IMR-90 (cell line): ENCODE measurements at regions not wholly inside any gene's neighbourhood (a gene's known extent, or its start where the extent isn't known, plus 50 kb on each side); places are given as distances from the start of the nearest gene placed in this dataset.

ENCODE experiments used
- ATAC-seq: fragments of 200-7000 bp; cut with Tn5 transposase; 2 replicates; pipeline ENCODE4 v1.9.1; 2020; ENCODE audit warnings: low read depth, mild to moderate bottlenecking, moderate library complexity
- BruUV-seq: library from RNA; stranded (reverse); fragments of 400-500 nt; replicated peaks from 2 replicates; lab custom pipeline; 2021; lab: Mats Ljungman, UMichigan
- CTCF ChIA-PET: fragments of 300-600 bp; formaldehyde crosslinking; extraction: SDS; loops from one replicate; lab custom pipeline; 2021; ENCODE audit warnings: antibody characterized with exemption; lab: Yijun Ruan, JAX
- POLR2A ChIA-PET: fragments of 300-600 bp; sonication (Branson Sonifier 250); formaldehyde crosslinking; loops from one replicate; lab custom pipeline; 2022; ENCODE audit warnings: antibody characterized with exemption; ENCODE audit not compliant: unreplicated experiment; lab: Charles Lee
- DNase-seq: peaks from one replicate; pipeline ENCODE4 v3.0.0; 2013
- H2AFZ ChIP-seq: replicated peaks from 2 replicates; pipeline ENCODE3; 2013; ENCODE audit warnings: low read length, mild to moderate bottlenecking; ENCODE audit not compliant: poor library complexity
- H2AK5ac ChIP-seq: 2 replicates; pipeline ENCODE4 v1.6.1; 2013; ENCODE audit warnings: low read depth, low read length, inconsistent platforms
- H2AK9ac ChIP-seq: replicated peaks from 2 replicates; pipeline ENCODE3; 2013; ENCODE audit warnings: mild to moderate bottlenecking, low read depth, low read length, moderate library complexity; ENCODE audit not compliant: poor library complexity
- H2BK120ac ChIP-seq: 2 replicates; pipeline ENCODE4 v1.6.1; 2013; ENCODE audit warnings: low read depth, low read length, inconsistent platforms
- H2BK15ac ChIP-seq: 3 replicates; pipeline ENCODE4 v1.6.1; 2013; ENCODE audit warnings: low read depth, low read length, inconsistent platforms
- H2BK20ac ChIP-seq: 2 replicates; pipeline ENCODE4 v1.6.1; 2013; ENCODE audit warnings: low read depth, mild to moderate bottlenecking, inconsistent platforms, low read length, moderate library complexity
- H2BK5ac ChIP-seq: 2 replicates; pipeline ENCODE4 v1.6.1; 2013; ENCODE audit warnings: mild to moderate bottlenecking, low read depth, low read length, inconsistent platforms; ENCODE audit not compliant: poor library complexity, severe bottlenecking
- H3K14ac ChIP-seq: replicated peaks from 2 replicates; pipeline ENCODE4 v1.6.1; 2013; ENCODE audit warnings: low read depth, low read length, inconsistent platforms
- H3K18ac ChIP-seq: 2 replicates; pipeline ENCODE4 v1.6.1; 2013; ENCODE audit warnings: low read depth, low read length, control low read depth
- H3K23ac ChIP-seq: 2 replicates; pipeline ENCODE4 v1.6.1; 2013; ENCODE audit warnings: low read depth, low read length, inconsistent platforms
- H3K27ac ChIP-seq: 2 replicates; pipeline ENCODE4 v1.5.1; 2013; ENCODE audit warnings: mild to moderate bottlenecking, control low read depth, low read length; ENCODE audit not compliant: insufficient read depth
- H3K27me3 ChIP-seq: 2 replicates; pipeline ENCODE4 v1.6.1; 2013; ENCODE audit warnings: low read length; ENCODE audit not compliant: control insufficient read depth, insufficient read depth
- H3K36me3 ChIP-seq: 2 replicates; pipeline ENCODE4 v1.6.1; 2013; ENCODE audit warnings: low read length, mixed read lengths; ENCODE audit not compliant: control insufficient read depth, insufficient read depth
- H3K4ac ChIP-seq: 2 replicates; pipeline ENCODE4 v1.6.1; 2013; ENCODE audit warnings: low read depth, low read length, inconsistent platforms
- H3K4me1 ChIP-seq: 2 replicates; pipeline ENCODE4 v1.6.1; 2013; ENCODE audit warnings: low read length, mixed read lengths; ENCODE audit not compliant: control insufficient read depth, insufficient read depth
- H3K4me2 ChIP-seq: 2 replicates; pipeline ENCODE4 v1.6.1; 2013; ENCODE audit warnings: low read depth, mild to moderate bottlenecking, control low read depth, low read length, moderate library complexity
- H3K4me3 ChIP-seq: 2 replicates; pipeline ENCODE4 v1.5.1; 2013; ENCODE audit warnings: low read depth, mild to moderate bottlenecking, control low read depth, low read length, moderate library complexity; ENCODE audit not compliant: insufficient read depth
- H3K56ac ChIP-seq: 2 replicates; pipeline ENCODE4 v1.6.1; 2013; ENCODE audit warnings: low read length, inconsistent platforms; ENCODE audit not compliant: insufficient read depth; ENCODE audit errors: extremely low read depth
- H3K79me1 ChIP-seq, 2 experiments: 2 replicates each; pipeline ENCODE4 v1.6.1; 2013; ENCODE audit warnings: low read length in 2 of 2, inconsistent platforms in 1 of 2, low read depth in 1 of 2
- H3K9ac ChIP-seq: 2 replicates; pipeline ENCODE4 v1.6.1; 2013; ENCODE audit warnings: low read depth, low read length, control low read depth
- H3K9me1 ChIP-seq: 2 replicates; pipeline ENCODE4 v1.6.1; 2013; ENCODE audit warnings: low read length, inconsistent platforms; ENCODE audit not compliant: insufficient read depth
- H3K9me3 ChIP-seq: 2 replicates; pipeline ENCODE4 v1.6.1; 2013; ENCODE audit warnings: low read length; ENCODE audit not compliant: control insufficient read depth, insufficient read depth
- H4K20me1 ChIP-seq: 2 replicates; pipeline ENCODE4 v1.6.1; 2013; ENCODE audit warnings: low read length, inconsistent platforms; ENCODE audit not compliant: insufficient read depth
- H4K5ac ChIP-seq: 2 replicates; pipeline ENCODE4 v1.6.1; 2013; ENCODE audit warnings: mild to moderate bottlenecking, low read depth, low read length, control low read depth
- H4K8ac ChIP-seq, 2 experiments: 2 replicates each; pipeline ENCODE4 v1.6.1; 2013; ENCODE audit warnings: low read depth in 2 of 2, low read length in 2 of 2, control low read depth in 1 of 2, inconsistent platforms in 1 of 2
- H4K91ac ChIP-seq: 2 replicates; pipeline ENCODE4 v1.6.1; 2013; ENCODE audit warnings: low read depth, low read length, inconsistent platforms; ENCODE audit not compliant: insufficient read depth
- BHLHE40 ChIP-seq: fragments of 150-350 bp; IDR thresholded peaks from 2 replicates; pipeline ENCODE4 v1.6.1; 2016; ENCODE audit warnings: mild to moderate bottlenecking, low read depth, low read length
- CEBPB ChIP-seq: IDR thresholded peaks from 2 replicates; pipeline ENCODE4 v1.6.1; 2012; ENCODE audit warnings: low read depth, low read length, improper control_type of control experiment
- FOS ChIP-seq: fragments of 150-350 bp; IDR thresholded peaks from 2 replicates; pipeline ENCODE4 v1.6.1; 2016; ENCODE audit warnings: low read depth, low read length
- MAFK ChIP-seq: IDR thresholded peaks from 2 replicates; pipeline ENCODE4 v1.6.1; 2012; ENCODE audit warnings: low read depth, low read length, improper control_type of control experiment
- MAZ ChIP-seq: IDR thresholded peaks from 2 replicates; pipeline ENCODE4 v1.6.1; 2012; ENCODE audit warnings: low read depth, mild to moderate bottlenecking, low read length, improper control_type of control experiment, moderate library complexity, borderline replicate concordance
- MXI1 ChIP-seq: IDR thresholded peaks from 2 replicates; pipeline ENCODE4 v1.6.1; 2012; ENCODE audit warnings: low read depth, mild to moderate bottlenecking, low read length, moderate library complexity, borderline replicate concordance
- NFE2L2 ChIP-seq: fragments of 150-350 bp; IDR thresholded peaks from 2 replicates; pipeline ENCODE4 v1.6.1; 2016; ENCODE audit warnings: low read depth, mild to moderate bottlenecking, low read length
- POLR2A ChIP-seq: IDR thresholded peaks from 2 replicates; pipeline ENCODE4 v1.6.1; 2012; ENCODE audit warnings: mild to moderate bottlenecking, low read depth, low read length
- RAD21 ChIP-seq: IDR thresholded peaks from 2 replicates; pipeline ENCODE4 v1.6.1; 2012; ENCODE audit warnings: low read length, improper control_type of control experiment
- RCOR1 ChIP-seq: IDR thresholded peaks from 2 replicates; pipeline ENCODE4 v1.6.1; 2012; ENCODE audit warnings: mild to moderate bottlenecking, low read length, improper control_type of control experiment; ENCODE audit not compliant: insufficient replicate concordance
- WGBS, 2 experiments: methylation state at CpG; one replicate each; pipeline versions ENCODE4 v1.1.5 to v1.1.7; 2013; ENCODE audit warnings: missing lambda C conversion rate in 2 of 2; ENCODE audit not compliant: insufficient read length in 1 of 2; ENCODE audit errors: extremely low coverage in 2 of 2; 5-methylcytosine and 5-hydroxymethylcytosine counted together
- dilution Hi-C: fragments of 300-500 bp; cut with HindIII; formaldehyde crosslinking; loops from one replicate; pipeline ENCODE4 v1.14.3; 2018; ENCODE audit warnings: low sequenced_read_pairs; ENCODE audit not compliant: unreplicated experiment
- in situ Hi-C: fragments of 300-500 bp; cut with MboI; formaldehyde crosslinking; loops from 3 replicates; pipeline ENCODE4 v1.14.3; 2019; ENCODE audit warnings: low sequenced_read_pairs, inconsistent platforms, mixed read lengths
- intact Hi-C: fragments of 100-400 bp; cut with micrococcal nuclease; formaldehyde crosslinking; loops from 2 replicates; pipeline ENCODE4 v1.10.0; 2022
- TF ChIP-seq, protein P1 (sequence below): fragments of 150-350 bp; IDR thresholded peaks from 2 replicates; pipeline ENCODE4 v1.6.1; 2017; ENCODE audit warnings: mild to moderate bottlenecking, antibody characterized with exemption, low read length, low read depth

DNA sequence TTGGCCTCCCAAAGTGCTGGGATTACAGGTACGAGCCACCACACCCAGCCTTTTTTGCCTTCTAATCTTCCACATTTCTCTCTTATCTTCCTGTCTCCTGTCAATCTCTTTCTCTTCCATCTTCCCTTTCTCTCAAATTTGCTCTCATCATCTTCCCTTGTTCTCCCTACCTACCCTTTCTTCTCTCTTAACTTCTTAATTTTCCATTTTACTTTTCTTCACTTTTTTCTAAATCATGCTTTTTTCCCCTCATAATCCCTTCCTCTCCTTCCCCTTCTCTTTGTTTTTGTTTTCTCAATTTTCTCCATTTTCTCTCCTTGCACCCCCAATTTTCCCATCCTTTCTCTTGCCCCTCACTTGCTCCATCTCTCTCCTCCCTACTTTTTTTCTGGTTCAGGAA is 545.7 kb downstream of the OMA1 start:
- H2BK20ac ChIP-seq: no peak overlapping the region
- no peak overlapping the region for H4K5ac ChIP-seq
- H2AFZ ChIP-seq: no peak overlapping the region
- no peak overlapping the region for H2AK9ac ChIP-seq
- no peak overlapping the region for H2AK5ac ChIP-seq
- no peaks in the 10 kb centered on the region for H4K20me1 ChIP-seq
- CTCF ChIA-PET: no interaction called here
- 0% methylated on average over 1 of the region's 1 CpG; no CpG with 5 or more reads in 1 of the 2 experiments for WGBS, 2 experiments
- H4K8ac ChIP-seq: no peak overlapping the region
- no peaks in the 10 kb centered on the region for H3K9me1 ChIP-seq
- H2BK120ac ChIP-seq: no peak overlapping the region
- H3K4me1 ChIP-seq: no peaks in the 10 kb centered on the region
- H3K27ac ChIP-seq: no peak overlapping the region
- no peak overlapping the region for H3K9ac ChIP-seq
- ATAC-seq (no peak), DNase-seq (no peak)
- no peak overlapping the region for H3K4ac ChIP-seq
- no peak overlapping the region for H3K4me2 ChIP-seq
- no peak for TF ChIP-seq NFE2L2
- TF ChIP-seq MAZ: no peak
- TF ChIP-seq BHLHE40: no peak
- TF ChIP-seq FOS: no peak
- TF ChIP-seq, protein P1, sequence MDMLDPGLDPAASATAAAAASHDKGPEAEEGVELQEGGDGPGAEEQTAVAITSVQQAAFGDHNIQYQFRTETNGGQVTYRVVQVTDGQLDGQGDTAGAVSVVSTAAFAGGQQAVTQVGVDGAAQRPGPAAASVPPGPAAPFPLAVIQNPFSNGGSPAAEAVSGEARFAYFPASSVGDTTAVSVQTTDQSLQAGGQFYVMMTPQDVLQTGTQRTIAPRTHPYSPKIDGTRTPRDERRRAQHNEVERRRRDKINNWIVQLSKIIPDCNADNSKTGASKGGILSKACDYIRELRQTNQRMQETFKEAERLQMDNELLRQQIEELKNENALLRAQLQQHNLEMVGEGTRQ: no peak
- no peak for TF ChIP-seq MXI1
- TF ChIP-seq RCOR1: no peak
- TF ChIP-seq POLR2A: no peak
- TF ChIP-seq MAFK: no peak
- TF ChIP-seq RAD21: no peak
- no peak for TF ChIP-seq CEBPB
- intact Hi-C loops (no loop called here), in situ Hi-C loops (no loop called here), dilution Hi-C loops (no loop called here)
- POLR2A ChIA-PET: no interaction called here
- H3K4me3 ChIP-seq: no peak overlapping the region
- no peak overlapping the region for H3K18ac ChIP-seq
- no peaks in the 10 kb centered on the region for H3K9me3 ChIP-seq
- H2BK15ac ChIP-seq: no peak overlapping the region
- H3K56ac ChIP-seq: no peak overlapping the region
- no TSS peak for BruUV-seq
- no peak overlapping the region for H4K91ac ChIP-seq
- H3K23ac ChIP-seq: no peak overlapping the region
- no peak overlapping the region for H3K14ac ChIP-seq
- no peak overlapping the region for H2BK5ac ChIP-seq
- no peaks in the 10 kb centered on the region for H3K27me3 ChIP-seq
- no peaks in the 10 kb centered on the region for H3K79me1 ChIP-seq
- H3K36me3 ChIP-seq: no peaks in the 10 kb centered on the region
